DND-41 (cell line): ENCODE measurements at regions not wholly inside any gene's neighbourhood (a gene's known extent, or its start where the extent isn't known, plus 50 kb on each side); places are given as distances from the start of the nearest gene placed in this dataset.

Experiments used
- CTCF ChIP-seq: IDR thresholded peaks from 2 replicates; pipeline ENCODE4 v1.5.1; 2012; ENCODE audit warnings: borderline replicate concordance, low read length, moderate library complexity, mild to moderate bottlenecking; ENCODE audit not compliant: poor library complexity, severe bottlenecking; ENCODE audit errors: extremely low read depth
- EZH2 ChIP-seq: IDR thresholded peaks from 3 replicates; pipeline ENCODE4 v1.6.1; 2012; ENCODE audit warnings: borderline replicate concordance, low read depth, mild to moderate bottlenecking, moderate library complexity, low read length, inconsistent platforms; ENCODE audit not compliant: severe bottlenecking

GRCh38 chr2:185337033-185337432 lies 401.6 kb upstream of the FSIP2 start:
- TF ChIP-seq CTCF (no peak), EZH2 (no peak)
